Spleen (tissue), 7 donors: ENCODE measurements at regions not wholly inside any gene's neighbourhood (a gene's known extent, or its start where the extent isn't known, plus 50 kb on each side); places are given as distances from the start of the nearest gene placed in this dataset.
A peak's percentile ranks its signal among the peaks of the same experiment; 100 is the strongest.

Experiments used
- CTCF ChIP-seq, 11 experiments: fragments of 200-600 bp in 7 of 11; fragments of 450-650 bp in 4 of 11; sonication (generic) in 4 of 11; IDR thresholded peaks in 8 of 11; conservative IDR thresholded peaks in 3 of 11; 1 replicate in 7 of 11; 2 replicates in 4 of 11; pipeline versions ENCODE4 v1.4.0 to v1.8.0; 2016 to 2021; ENCODE audit warnings: antibody characterized with exemption in 11 of 11, inconsistent platforms in 4 of 11, mild to moderate bottlenecking in 1 of 11
- POLR2A ChIP-seq, 3 donors: fragments of 450-650 bp; IDR thresholded peaks; one replicate each; pipeline ENCODE4 v1.5.1; 2017; ENCODE audit warnings: antibody characterized with exemption in 3 of 3, mild to moderate bottlenecking in 1 of 3
- donor health status: DM: no; HTN: no; CAD: no; lungs with moderate emphysema.
- donor health status: DM: no; HTN: no; CAD: no.
- donor health status: DM: no; HTN: no; CAD: no.

GRCh38 chrX:78886550-78886949, 58.6 kb upstream of the P2RY10 start:
- no peak for TF ChIP-seq POLR2A (IDR thresholded peaks at IDR 0.05)
- peak in 7 of 11 experiments; percentile 15 to 37 (median 27) for TF ChIP-seq CTCF (IDR thresholded peaks at IDR 0.05 in 8 of 11, conservative IDR thresholded peaks at IDR 0.05 in 3 of 11)
